HCT116 (cell line): ENCODE measurements at regions not wholly inside any gene's neighbourhood (a gene's known extent, or its start where the extent isn't known, plus 50 kb on each side); places are given as distances from the start of the nearest gene placed in this dataset.

Experiments used
- ATAC-seq: fragments of 200-7000 bp; cut with Tn5 transposase; 2 replicates; pipeline ENCODE4 v1.9.1; 2020; ENCODE audit warnings: mild to moderate bottlenecking, moderate library complexity
- BruUV-seq: library from RNA; stranded (reverse); fragments of 400-500 nt; replicated peaks from 2 replicates; lab custom pipeline; 2021; lab: Mats Ljungman, UMichigan
- CTCF ChIA-PET: fragments of 300-600 bp; sonication (Branson Sonifier 250); formaldehyde crosslinking; loops from one replicate; lab custom pipeline; 2021; ENCODE audit warnings: antibody characterized with exemption; lab: Charles Lee
- POLR2A ChIA-PET: fragments of 300-600, 350-600 bp; sonication (Branson Sonifier 250); formaldehyde crosslinking; loops from one replicate; lab custom pipeline; 2021; ENCODE audit warnings: antibody characterized with exemption; lab: Charles Lee
- RAD21 ChIA-PET, 2 experiments: fragments of 300-600 bp; sonication (Branson Sonifier 250); formaldehyde crosslinking; loops; one replicate each; lab custom pipeline; 2023; ENCODE audit warnings: low total read pairs in 2 of 2; ENCODE audit not compliant: uncharacterized antibody in 2 of 2, unreplicated experiment in 2 of 2, low non-redundant PET in 1 of 2; lab: Charles Lee
- DNase-seq: peaks from one replicate; pipeline ENCODE4 v3.0.0-alpha.2; 2010; ENCODE audit warnings: low read depth, low spot score
- H2AFZ ChIP-seq: fragments of 200-600 bp; shearing (Covaris generic), sonication (generic); 2 replicates; pipeline ENCODE4 v1.6.1; 2017; ENCODE audit warnings: low read depth, mixed run types, mixed read lengths, antibody characterized with exemption, low read length; ENCODE audit not compliant: poor library complexity, severe bottlenecking
- H3K27ac ChIP-seq: 2 replicates; pipeline ENCODE4 v1.5.1; 2012; ENCODE audit warnings: low read depth, low read length
- H3K27me3 ChIP-seq: fragments of 200-600 bp; sonication (generic); 2 replicates; pipeline ENCODE4 v1.6.1; 2016; ENCODE audit warnings: mixed run types, low read length, mixed read lengths; ENCODE audit not compliant: insufficient read depth
- H3K36me3 ChIP-seq, 2 experiments: fragments of 200-500 bp in 1 of 2; fragments of 200-600 bp in 1 of 2; sonication (Bioruptor generic) in 1 of 2; sonication (generic) in 1 of 2; 2 replicates each; pipeline versions ENCODE4 v1.5.1 to v1.6.1; 2014 to 2016; ENCODE audit warnings: low read length in 2 of 2, inconsistent platforms in 1 of 2, mixed read lengths in 1 of 2, mixed run types in 1 of 2; ENCODE audit not compliant: insufficient read depth in 2 of 2, control insufficient read depth in 1 of 2
- H3K4me1 ChIP-seq, 2 experiments: fragments of 200-600 bp in 1 of 2; sonication (generic) in 1 of 2; 2 replicates each; pipeline versions ENCODE4 v1.5.1 to v1.6.1; 2012 to 2017; ENCODE audit warnings: low read length in 2 of 2, inconsistent platforms in 1 of 2, mild to moderate bottlenecking in 1 of 2, mixed read lengths in 1 of 2, mixed run types in 1 of 2, moderate library complexity in 1 of 2; ENCODE audit not compliant: insufficient read depth in 2 of 2, control insufficient read depth in 1 of 2
- H3K4me2 ChIP-seq: fragments of 200-600 bp; sonication (generic); 2 replicates; pipeline ENCODE4 v1.6.1; 2017; ENCODE audit warnings: mixed run types, low read length, mixed read lengths
- H3K4me3 ChIP-seq, 2 experiments: fragments of 200-600 bp in 1 of 2; sonication (generic) in 1 of 2; replicated peaks in 1 of 2; 2 replicates each; pipeline ENCODE4 v1.5.1; 2011 to 2016; ENCODE audit warnings: low read length in 2 of 2, control low read depth in 1 of 2, low read depth in 1 of 2, mild to moderate bottlenecking in 1 of 2, mixed read lengths in 1 of 2, mixed run types in 1 of 2
- H3K79me2 ChIP-seq: fragments of 200-600 bp; sonication (generic); 2 replicates; pipeline ENCODE4 v1.6.1; 2017; ENCODE audit warnings: mild to moderate bottlenecking, mixed run types, low read length, moderate library complexity, mixed read lengths; ENCODE audit not compliant: insufficient read depth
- H3K9ac ChIP-seq: fragments of 200-600 bp; sonication (generic); 2 replicates; pipeline ENCODE4 v1.6.1; 2016; ENCODE audit warnings: low read length, mixed read lengths
- H3K9me2 ChIP-seq: fragments of 200-600 bp; sonication (generic), shearing (Covaris generic); 2 replicates; pipeline ENCODE4 v1.6.1; 2017; ENCODE audit warnings: mixed run types, mild to moderate bottlenecking, moderate library complexity; ENCODE audit not compliant: insufficient read depth
- H3K9me3 ChIP-seq, 2 experiments: fragments of 200-500 bp in 1 of 2; fragments of 200-600 bp in 1 of 2; sonication (Bioruptor generic) in 1 of 2; sonication (generic) in 1 of 2; 2 replicates each; pipeline ENCODE4 v1.6.1; 2014 to 2017; ENCODE audit warnings: low read length in 2 of 2, mixed read lengths in 2 of 2, inconsistent platforms in 1 of 2, low read depth in 1 of 2, mild to moderate bottlenecking in 1 of 2, mixed run types in 1 of 2, moderate library complexity in 1 of 2; ENCODE audit not compliant: control insufficient read depth in 1 of 2, insufficient read depth in 1 of 2
- H4K20me1 ChIP-seq: fragments of 200-600 bp; sonication (generic), shearing (Covaris generic); 2 replicates; pipeline ENCODE4 v1.6.1; 2017; ENCODE audit warnings: mixed run types, mild to moderate bottlenecking, moderate library complexity; ENCODE audit not compliant: insufficient read depth
- CEBPB ChIP-seq: IDR thresholded peaks from 2 replicates; pipeline ENCODE4 v1.6.1; 2012; ENCODE audit warnings: low read depth
- ELF1 ChIP-seq: IDR thresholded peaks from 2 replicates; pipeline ENCODE4 v1.6.1; 2012; ENCODE audit warnings: low read depth, borderline replicate concordance
- JUND ChIP-seq: IDR thresholded peaks from 2 replicates; pipeline ENCODE4 v1.6.1; 2012
- POLR2A ChIP-seq: IDR thresholded peaks from 2 replicates; pipeline ENCODE4 v1.7.0; 2011; ENCODE audit warnings: borderline replicate concordance; ENCODE audit not compliant: insufficient read depth, insufficient read length; ENCODE audit errors: extremely low read depth
- POLR2AphosphoS5 ChIP-seq: IDR thresholded peaks from 2 replicates; pipeline ENCODE4 v1.6.1; 2011; ENCODE audit warnings: mild to moderate bottlenecking, low read depth, low read length, moderate library complexity
- RAD21 ChIP-seq: IDR thresholded peaks from 2 replicates; pipeline ENCODE4 v1.6.1; 2012; ENCODE audit warnings: low read depth, mild to moderate bottlenecking
- SIN3A ChIP-seq: IDR thresholded peaks from 2 replicates; pipeline ENCODE4 v1.6.1; 2012; ENCODE audit warnings: low read depth
- SP1 ChIP-seq: IDR thresholded peaks from 2 replicates; pipeline ENCODE4 v1.6.1; 2012; ENCODE audit warnings: low read depth
- SRF ChIP-seq: IDR thresholded peaks from 2 replicates; pipeline ENCODE4 v1.6.1; 2012; ENCODE audit warnings: low read depth
- TCF7L2 ChIP-seq: IDR thresholded peaks from 2 replicates; pipeline ENCODE4 v1.7.0; 2011; ENCODE audit warnings: borderline replicate concordance, inconsistent platforms; ENCODE audit not compliant: insufficient read depth, insufficient read length; ENCODE audit errors: extremely low read depth
- YY1 ChIP-seq: IDR thresholded peaks from 2 replicates; pipeline ENCODE4 v1.6.1; 2011; ENCODE audit warnings: low read length, low read depth, moderate library complexity, mild to moderate bottlenecking; ENCODE audit not compliant: insufficient replicate concordance; ENCODE audit errors: extremely low read depth
- ZFX ChIP-seq: fragments of 450-650 bp; IDR thresholded peaks from 2 replicates; pipeline ENCODE4 v1.6.1; 2017
- intact Hi-C: fragments of 100-400 bp; cut with micrococcal nuclease; formaldehyde crosslinking; loops from 2 replicates; pipeline ENCODE4 v1.10.0; 2022
- TF ChIP-seq, protein P1 (sequence below): IDR thresholded peaks from 2 replicates; pipeline ENCODE4 v1.6.1; 2012
- TF ChIP-seq, protein P2 (sequence below): IDR thresholded peaks from 2 replicates; pipeline ENCODE4 v1.6.1; 2012
- TF ChIP-seq, protein P3 (sequence below), 3 experiments: fragments of 200-600 bp in 1 of 3; sonication (generic) in 1 of 3; IDR thresholded peaks in 2 of 3; conservative IDR thresholded peaks in 1 of 3; 2 replicates each; pipeline ENCODE4 v1.5.1; 2012 to 2017; ENCODE audit warnings: low read depth in 2 of 3, low read length in 2 of 3, antibody characterized with exemption in 1 of 3, borderline replicate concordance in 1 of 3, control low read depth in 1 of 3, mild to moderate bottlenecking in 1 of 3, mixed read lengths in 1 of 3, mixed run types in 1 of 3, moderate library complexity in 1 of 3; ENCODE audit not compliant: insufficient read depth in 1 of 3

DNA sequence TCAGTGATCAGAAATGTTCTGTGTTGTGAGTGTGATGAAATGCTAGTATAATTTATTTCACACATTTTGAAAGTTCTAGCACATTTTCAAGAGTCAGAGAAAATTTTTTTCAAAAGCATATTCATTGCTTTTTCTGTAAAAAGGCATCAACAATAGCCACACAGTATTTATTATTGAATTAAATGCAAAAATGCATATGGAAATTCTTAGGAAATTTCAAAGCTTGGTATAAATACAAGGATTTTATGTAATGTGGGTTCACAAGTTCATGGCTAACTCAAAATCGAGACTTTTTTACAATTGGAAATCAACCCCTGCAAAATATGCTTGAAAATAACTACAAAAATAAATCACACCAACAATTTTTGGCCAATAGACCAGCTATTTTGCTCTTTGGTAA lies 302.0 kb upstream of the ECI2 start:
- POLR2A ChIA-PET: no interaction called here
- intact Hi-C loops: no loop called here
- no peak overlapping the region for H3K4me2 ChIP-seq
- H3K27me3 ChIP-seq: no peaks in the 10 kb centered on the region
- no peak for DNase-seq
- H3K27ac ChIP-seq: no peak overlapping the region
- no peaks in the 10 kb centered on the region for H4K20me1 ChIP-seq
- no peaks in the 10 kb centered on the region for H3K9me3 ChIP-seq
- no peak overlapping the region for H3K9ac ChIP-seq
- H2AFZ ChIP-seq: no peak overlapping the region
- RAD21 ChIA-PET: no interaction called here
- H3K36me3 ChIP-seq: no peaks in the 10 kb centered on the region
- H3K4me3 ChIP-seq: no peak overlapping the region
- no peaks in the 10 kb centered on the region for H3K9me2 ChIP-seq
- no TSS peak for BruUV-seq
- TF ChIP-seq ZFX (no peak), RAD21 (no peak), YY1 (no peak), POLR2AphosphoS5 (no peak)
- no peaks in the 10 kb centered on the region for H3K4me1 ChIP-seq
- H3K79me2 ChIP-seq: no peaks in the 10 kb centered on the region
- ATAC-seq: no peak
- CTCF ChIA-PET: no interaction called here

DNA sequence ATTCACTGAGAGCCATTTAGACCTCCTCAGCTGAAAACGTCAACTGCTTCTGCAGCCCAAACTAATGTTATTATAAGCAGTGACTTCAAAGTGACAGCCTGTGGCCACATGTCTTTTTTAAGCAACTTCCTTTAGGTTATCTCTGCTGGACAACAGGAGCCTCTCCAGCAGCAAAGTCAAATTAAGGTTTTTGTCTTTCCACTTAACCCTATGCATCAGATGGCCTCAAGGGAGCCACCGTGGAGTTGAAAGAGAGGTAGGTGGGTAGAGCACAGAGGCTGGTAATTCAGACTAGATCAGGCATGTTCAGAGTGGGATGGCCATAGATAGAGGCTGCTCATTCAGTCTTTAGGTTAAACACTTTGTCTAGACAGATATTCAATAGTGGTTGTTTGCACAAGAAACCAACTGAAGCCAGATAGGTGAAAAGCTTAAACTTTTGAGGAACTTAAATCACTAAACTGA lies 300.6 kb upstream of the ECI2 start:
- H2AFZ ChIP-seq: no peak overlapping the region
- H3K27ac ChIP-seq: no peak overlapping the region
- H3K9me3 ChIP-seq: no peaks in the 10 kb centered on the region
- intact Hi-C loops: no loop called here
- H3K27me3 ChIP-seq: no peaks in the 10 kb centered on the region
- H3K79me2 ChIP-seq: no peaks in the 10 kb centered on the region
- H3K4me1 ChIP-seq: no peaks in the 10 kb centered on the region
- H3K9me2 ChIP-seq: no peaks in the 10 kb centered on the region
- ChIA-PET RAD21 (no interaction called here), POLR2A (no interaction called here), CTCF (no interaction called here)
- no peaks in the 10 kb centered on the region for H3K36me3 ChIP-seq
- no peak overlapping the region for H3K9ac ChIP-seq
- DNase-seq (no peak), ATAC-seq (no peak)
- no peak overlapping the region for H3K4me3 ChIP-seq
- no TSS peak for BruUV-seq
- no peak overlapping the region for H3K4me2 ChIP-seq
- no peaks in the 10 kb centered on the region for H4K20me1 ChIP-seq
- TF ChIP-seq ZFX (no peak), POLR2A (no peak), JUND (no peak), RAD21 (no peak), ELF1 (no peak), POLR2AphosphoS5 (no peak), SP1 (no peak), SIN3A (no peak), CEBPB (no peak), SRF (no peak), TCF7L2 (no peak)
- TF ChIP-seq, protein P1, sequence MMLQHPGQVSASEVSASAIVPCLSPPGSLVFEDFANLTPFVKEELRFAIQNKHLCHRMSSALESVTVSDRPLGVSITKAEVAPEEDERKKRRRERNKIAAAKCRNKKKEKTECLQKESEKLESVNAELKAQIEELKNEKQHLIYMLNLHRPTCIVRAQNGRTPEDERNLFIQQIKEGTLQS: no peak
- TF ChIP-seq, protein P2, sequence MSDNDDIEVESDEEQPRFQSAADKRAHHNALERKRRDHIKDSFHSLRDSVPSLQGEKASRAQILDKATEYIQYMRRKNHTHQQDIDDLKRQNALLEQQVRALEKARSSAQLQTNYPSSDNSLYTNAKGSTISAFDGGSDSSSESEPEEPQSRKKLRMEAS: no peak
- TF ChIP-seq, protein P3, sequence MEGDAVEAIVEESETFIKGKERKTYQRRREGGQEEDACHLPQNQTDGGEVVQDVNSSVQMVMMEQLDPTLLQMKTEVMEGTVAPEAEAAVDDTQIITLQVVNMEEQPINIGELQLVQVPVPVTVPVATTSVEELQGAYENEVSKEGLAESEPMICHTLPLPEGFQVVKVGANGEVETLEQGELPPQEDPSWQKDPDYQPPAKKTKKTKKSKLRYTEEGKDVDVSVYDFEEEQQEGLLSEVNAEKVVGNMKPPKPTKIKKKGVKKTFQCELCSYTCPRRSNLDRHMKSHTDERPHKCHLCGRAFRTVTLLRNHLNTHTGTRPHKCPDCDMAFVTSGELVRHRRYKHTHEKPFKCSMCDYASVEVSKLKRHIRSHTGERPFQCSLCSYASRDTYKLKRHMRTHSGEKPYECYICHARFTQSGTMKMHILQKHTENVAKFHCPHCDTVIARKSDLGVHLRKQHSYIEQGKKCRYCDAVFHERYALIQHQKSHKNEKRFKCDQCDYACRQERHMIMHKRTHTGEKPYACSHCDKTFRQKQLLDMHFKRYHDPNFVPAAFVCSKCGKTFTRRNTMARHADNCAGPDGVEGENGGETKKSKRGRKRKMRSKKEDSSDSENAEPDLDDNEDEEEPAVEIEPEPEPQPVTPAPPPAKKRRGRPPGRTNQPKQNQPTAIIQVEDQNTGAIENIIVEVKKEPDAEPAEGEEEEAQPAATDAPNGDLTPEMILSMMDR (IDR thresholded peaks at IDR 0.05 in 2 of 3, conservative IDR thresholded peaks at IDR 0.05 in 1 of 3; ENCODE audit: borderline replicate concordance in 1 of 3, insufficient read depth in 1 of 3, low read depth in 2 of 3, low read length in 2 of 3): no peak
